Gastrocnemius medialis (tissue), 4 donors: ENCODE measurements at regions not wholly inside any gene's neighbourhood (a gene's known extent, or its start where the extent isn't known, plus 50 kb on each side); places are given as distances from the start of the nearest gene placed in this dataset.

Experiments
- ATAC-seq, 2 donors: fragments of 150-250 bp; one replicate each; pipeline ENCODE4 v1.9.1; 2016
- DNase-seq, 2 donors: peaks; one replicate each; pipeline ENCODE4 v3.0.0-alpha.2; 2019
- H3K27ac ChIP-seq, 4 donors: fragments of 200-600 bp; sonication (generic); 1 replicate in 1 of 4; 2 replicates in 3 of 4; pipeline ENCODE4 v1.5.1; 2016 to 2018; ENCODE audit warnings: mild to moderate bottlenecking in 2 of 4, moderate library complexity in 1 of 4
- H3K27me3 ChIP-seq, 3 donors: fragments of 200-600 bp; sonication (generic) in 2 of 3; 1 replicate in 1 of 3; 2 replicates in 2 of 3; pipeline versions ENCODE4 v1.5.1 to v1.6.0; 2016 to 2019; ENCODE audit warnings: mild to moderate bottlenecking in 1 of 3, moderate library complexity in 1 of 3
- H3K36me3 ChIP-seq, 2 donors: fragments of 200-600 bp; sonication (generic) in 1 of 2; one replicate each; pipeline ENCODE4 v1.5.1; 2017 to 2018
- H3K4me1 ChIP-seq, 2 donors: fragments of 200-600 bp; sonication (generic) in 1 of 2; one replicate each; pipeline ENCODE4 v1.5.1; 2016 to 2017; ENCODE audit warnings: mild to moderate bottlenecking in 2 of 2
- H3K4me3 ChIP-seq, 4 donors: fragments of 200-600 bp; sonication (generic) in 3 of 4; 1 replicate in 1 of 4; 2 replicates in 3 of 4; pipeline ENCODE4 v1.5.1; 2016 to 2019; ENCODE audit warnings: mild to moderate bottlenecking in 2 of 4
- H3K9me3 ChIP-seq, 3 donors: fragments of 200-600 bp; sonication (generic) in 2 of 3; 1 replicate in 1 of 3; 2 replicates in 2 of 3; pipeline ENCODE4 v1.5.1; 2016 to 2019
- CTCF ChIP-seq, 5 experiments: fragments of 450-650 bp in 3 of 5; fragments of 200-600 bp in 2 of 5; sonication (generic) in 2 of 5; IDR thresholded peaks in 4 of 5; conservative IDR thresholded peaks in 1 of 5; 1 replicate in 4 of 5; 2 replicates in 1 of 5; pipeline ENCODE4 v1.5.1; 2016 to 2019; ENCODE audit warnings: antibody characterized with exemption in 5 of 5, mild to moderate bottlenecking in 3 of 5, moderate library complexity in 3 of 5
- POLR2A ChIP-seq, 2 donors: fragments of 450-650 bp; IDR thresholded peaks; one replicate each; pipeline ENCODE4 v1.6.1; 2017; ENCODE audit warnings: antibody characterized with exemption in 2 of 2, mild to moderate bottlenecking in 2 of 2, moderate library complexity in 2 of 2
- in situ Hi-C, 4 donors: fragments of 200-750 bp; cut with MboI; loops; one replicate each; pipeline versions ENCODE4 v1.15.0 to v1.8.0; 2017; ENCODE audit warnings: low sequenced_read_pairs in 4 of 4
- intact Hi-C: fragments of 100-400 bp; cut with DNase I; formaldehyde crosslinking; loops from one replicate; pipeline ENCODE4 v1.15.1; 2023; ENCODE audit warnings: low total_unique reads

- in situ Hi-C loops, result no loop called here
- H3K9me3 ChIP-seq, result no peaks in the 10 kb centered on the region
- peaks cover 0 to 6% of the 10 kb centered on the region in 2 donors for H3K4me1 ChIP-seq
- H3K27ac ChIP-seq, result no peak overlapping the region
- ATAC-seq (no peak), DNase-seq (no peak)
- H3K36me3 ChIP-seq, result no peaks in the 10 kb centered on the region
- no peaks in the 10 kb centered on the region for H3K27me3 ChIP-seq
- TF ChIP-seq POLR2A (IDR thresholded peaks at IDR 0.05) (no peak), CTCF (IDR thresholded peaks at IDR 0.05 in 4 of 5, conservative IDR thresholded peaks at IDR 0.05 in 1 of 5) (no peak)
- intact Hi-C loops, result no loop called here
- H3K4me3 ChIP-seq, result no peak overlapping the region
Measured at GRCh38 chr17:77865112-77865611, 93.3 kb upstream of the TNRC6C start.

GRCh38 chr17:77865716-77866115, 92.8 kb upstream of the TNRC6C start:
- DNase-seq (no peak), ATAC-seq (no peak)
- in situ Hi-C loops, result no loop called here
- Histone ChIP-seq H3K4me1 (peaks cover 0 to 6% of the 10 kb centered on the region in 2 donors), H3K9me3 (no peaks in the 10 kb centered on the region), H3K27me3 (no peaks in the 10 kb centered on the region), H3K36me3 (no peaks in the 10 kb centered on the region), H3K4me3 (no peak overlapping the region), H3K27ac (no peak overlapping the region)
- no peak for TF ChIP-seq POLR2A (IDR thresholded peaks at IDR 0.05)
- TF ChIP-seq CTCF (IDR thresholded peaks at IDR 0.05 in 4 of 5, conservative IDR thresholded peaks at IDR 0.05 in 1 of 5), result no peak
- intact Hi-C loops, result no loop called here

GRCh38 chr17:77867308-77867781, 91.2 kb upstream of the TNRC6C start:
- DNase-seq (no peak), ATAC-seq (no peak)
- H3K27ac ChIP-seq, result no peak overlapping the region
- in situ Hi-C loops (no loop called here), intact Hi-C loops (loop anchor here (1.0 kb wide), 1 partner anchor 33 kb away; no protein-coding TSS in a partner anchor)
- peaks cover 0 to 6% of the 10 kb centered on the region in 2 donors for H3K4me1 ChIP-seq
- no peaks in the 10 kb centered on the region for H3K9me3 ChIP-seq
- no peaks in the 10 kb centered on the region for H3K27me3 ChIP-seq
- H3K36me3 ChIP-seq, result no peaks in the 10 kb centered on the region
- no peak overlapping the region for H3K4me3 ChIP-seq
- TF ChIP-seq CTCF (IDR thresholded peaks at IDR 0.05 in 4 of 5, conservative IDR thresholded peaks at IDR 0.05 in 1 of 5) (no peak), POLR2A (IDR thresholded peaks at IDR 0.05) (no peak)

GRCh38 chr17:77867976-77868713, 90.4 kb upstream of the TNRC6C start:
- no peak overlapping the region for H3K4me3 ChIP-seq
- intact Hi-C loops, result loop anchor here (1.0 kb wide), 1 partner anchor 34 kb away; no protein-coding TSS in a partner anchor
- no peaks in the 10 kb centered on the region for H3K36me3 ChIP-seq
- in situ Hi-C loops, result no loop called here
- ATAC-seq (no peak), DNase-seq (no peak)
- TF ChIP-seq POLR2A (IDR thresholded peaks at IDR 0.05) (no peak), CTCF (IDR thresholded peaks at IDR 0.05 in 4 of 5, conservative IDR thresholded peaks at IDR 0.05 in 1 of 5) (no peak)
- no peak overlapping the region for H3K27ac ChIP-seq
- no peaks in the 10 kb centered on the region for H3K27me3 ChIP-seq
- no peaks in the 10 kb centered on the region for H3K9me3 ChIP-seq
- H3K4me1 ChIP-seq, result peaks cover 0 to 6% of the 10 kb centered on the region in 2 donors
